B cell (primary cell): ENCODE measurements at regions not wholly inside any gene's neighbourhood (a gene's known extent, or its start where the extent isn't known, plus 50 kb on each side); places are given as distances from the start of the nearest gene placed in this dataset.

Source experiments
- ATAC-seq: fragments of 200-7000 bp; cut with Tn5 transposase; one replicate; pipeline ENCODE4 v1.10.0; 2021; ENCODE audit warnings: low read depth, mild to moderate bottlenecking, moderate number of reproducible peaks, moderate library complexity
- CTCF ChIA-PET: fragments of 350-600 bp; sonication (Branson Sonifier 250); formaldehyde crosslinking; loops from one replicate; lab custom pipeline; 2021; ENCODE audit warnings: antibody characterized with exemption, inconsistent platforms; lab: Charles Lee
- POLR2A ChIA-PET: fragments of 350-600 bp; sonication (Branson Sonifier 250); formaldehyde crosslinking; loops from one replicate; lab custom pipeline; 2021; ENCODE audit warnings: antibody characterized with exemption; lab: Charles Lee
- DNase-seq: peaks from one replicate; pipeline ENCODE4 v3.0.0; 2013
- H2AFZ ChIP-seq: 2 replicates; pipeline ENCODE4 v1.6.1; 2012; ENCODE audit warnings: mild to moderate bottlenecking, low read depth, low read length; ENCODE audit not compliant: insufficient read depth, poor library complexity, severe bottlenecking
- H3K27ac ChIP-seq, 2 donors: 1 replicate in 1 of 2; 2 replicates in 1 of 2; pipeline ENCODE4 v1.5.1; 2012 to 2013; ENCODE audit warnings: low read length in 2 of 2, mild to moderate bottlenecking in 2 of 2, moderate library complexity in 1 of 2
- H3K27me3 ChIP-seq, 4 experiments: fragments of 200-600 bp in 1 of 4; sonication (generic) in 1 of 4; replicated peaks in 1 of 4; 1 replicate in 2 of 4; 2 replicates in 2 of 4; pipeline versions ENCODE4 v1.6.1 to v1.7.0; 2013 to 2016; ENCODE audit warnings: low read length in 3 of 4, mild to moderate bottlenecking in 2 of 4, mixed read lengths in 1 of 4, moderate library complexity in 1 of 4; ENCODE audit not compliant: insufficient read depth in 4 of 4, control insufficient read depth in 3 of 4; ENCODE audit errors: control extremely low read depth in 1 of 4
- H3K36me3 ChIP-seq, 2 experiments: replicated peaks in 1 of 2; 1 replicate in 1 of 2; 2 replicates in 1 of 2; pipeline versions ENCODE4 v1.6.1 to v1.7.1; 2013; ENCODE audit warnings: low read length in 1 of 2; ENCODE audit not compliant: insufficient read depth in 2 of 2, control insufficient read depth in 1 of 2; ENCODE audit errors: control extremely low read depth in 1 of 2, extremely low read depth in 1 of 2
- H3K4me1 ChIP-seq, 2 donors: fragments of 200-600 bp in 1 of 2; sonication (generic) in 1 of 2; 1 replicate in 1 of 2; 2 replicates in 1 of 2; pipeline versions ENCODE4 v1.5.1 to v1.6.1; 2013 to 2017; ENCODE audit warnings: low read length in 2 of 2; ENCODE audit not compliant: control insufficient read depth in 2 of 2, insufficient read depth in 2 of 2
- H3K4me2 ChIP-seq: replicated peaks from 2 replicates; pipeline ENCODE3; 2012; ENCODE audit warnings: mild to moderate bottlenecking, low read depth, low read length; ENCODE audit not compliant: poor library complexity, severe bottlenecking
- H3K4me3 ChIP-seq, 5 experiments: fragments of 200-600 bp in 1 of 5; sonication (generic) in 1 of 5; 1 replicate in 3 of 5; 2 replicates in 2 of 5; pipeline versions ENCODE4 v1.5.1 to v1.7.0; 2011 to 2016; ENCODE audit warnings: low read length in 4 of 5, mild to moderate bottlenecking in 4 of 5, low read depth in 2 of 5, control low read depth in 1 of 5, moderate library complexity in 1 of 5; ENCODE audit not compliant: insufficient read depth in 1 of 5; ENCODE audit errors: control extremely low read depth in 1 of 5, extremely low read depth in 1 of 5
- H3K79me2 ChIP-seq: fragments of 200-600 bp; sonication (generic); one replicate; pipeline ENCODE4 v1.6.0; 2016; ENCODE audit warnings: low read length; ENCODE audit not compliant: control insufficient read depth, insufficient read depth
- H3K9ac ChIP-seq: fragments of 200-600 bp; sonication (generic); 2 replicates; pipeline ENCODE4 v1.6.1; 2017; ENCODE audit warnings: mild to moderate bottlenecking, low read length, moderate library complexity
- H3K9me3 ChIP-seq, 3 donors: one replicate each; pipeline versions ENCODE4 v1.6.1 to v1.7.1; 2013; ENCODE audit warnings: low read length in 2 of 3; ENCODE audit not compliant: control insufficient read depth in 2 of 3, insufficient read depth in 1 of 3; ENCODE audit errors: control extremely low read depth in 1 of 3
- H4K20me1 ChIP-seq: 2 replicates; pipeline ENCODE4 v1.6.0; 2012; ENCODE audit warnings: mild to moderate bottlenecking, low read length; ENCODE audit not compliant: insufficient read depth, control insufficient read depth, poor library complexity, severe bottlenecking
- H3K27ac Mint-ChIP-seq: one replicate; pipeline ENCODE4 v1.8.0; 2021; ENCODE audit warnings: mixed read lengths
- H3K27me3 Mint-ChIP-seq: one replicate; pipeline ENCODE4 v1.8.0; 2021; ENCODE audit warnings: mixed read lengths
- H3K4me1 Mint-ChIP-seq: one replicate; pipeline ENCODE4 v1.8.0; 2021; ENCODE audit warnings: mixed read lengths
- H3K4me3 Mint-ChIP-seq: one replicate; pipeline ENCODE4 v1.8.0; 2021; ENCODE audit warnings: mixed read lengths
- H3K9me3 Mint-ChIP-seq: one replicate; pipeline ENCODE4 v1.8.0; 2022; ENCODE audit warnings: mixed read lengths; ENCODE audit not compliant: insufficient read depth
- EZH2 ChIP-seq: IDR thresholded peaks from 2 replicates; pipeline ENCODE4 v1.6.1; 2012; ENCODE audit warnings: borderline replicate concordance, low read depth, mild to moderate bottlenecking, moderate library complexity, low read length; ENCODE audit not compliant: insufficient read depth, poor library complexity, severe bottlenecking
- WGBS: methylation state at CpG from one replicate; pipeline ENCODE4 v1.1.5; 2013; ENCODE audit warnings: missing lambda C conversion rate; ENCODE audit not compliant: insufficient coverage; 5-methylcytosine and 5-hydroxymethylcytosine counted together
- intact Hi-C: fragments of 100-400 bp; cut with micrococcal nuclease; formaldehyde crosslinking; loops from one replicate; pipeline ENCODE4 v1.10.0; 2022
- TF ChIP-seq, protein P1 (sequence below): fragments of 200-600 bp; IDR thresholded peaks from one replicate; pipeline ENCODE4 v1.8.0; 2022; ENCODE audit warnings: antibody characterized with exemption, mild to moderate bottlenecking

DNA sequence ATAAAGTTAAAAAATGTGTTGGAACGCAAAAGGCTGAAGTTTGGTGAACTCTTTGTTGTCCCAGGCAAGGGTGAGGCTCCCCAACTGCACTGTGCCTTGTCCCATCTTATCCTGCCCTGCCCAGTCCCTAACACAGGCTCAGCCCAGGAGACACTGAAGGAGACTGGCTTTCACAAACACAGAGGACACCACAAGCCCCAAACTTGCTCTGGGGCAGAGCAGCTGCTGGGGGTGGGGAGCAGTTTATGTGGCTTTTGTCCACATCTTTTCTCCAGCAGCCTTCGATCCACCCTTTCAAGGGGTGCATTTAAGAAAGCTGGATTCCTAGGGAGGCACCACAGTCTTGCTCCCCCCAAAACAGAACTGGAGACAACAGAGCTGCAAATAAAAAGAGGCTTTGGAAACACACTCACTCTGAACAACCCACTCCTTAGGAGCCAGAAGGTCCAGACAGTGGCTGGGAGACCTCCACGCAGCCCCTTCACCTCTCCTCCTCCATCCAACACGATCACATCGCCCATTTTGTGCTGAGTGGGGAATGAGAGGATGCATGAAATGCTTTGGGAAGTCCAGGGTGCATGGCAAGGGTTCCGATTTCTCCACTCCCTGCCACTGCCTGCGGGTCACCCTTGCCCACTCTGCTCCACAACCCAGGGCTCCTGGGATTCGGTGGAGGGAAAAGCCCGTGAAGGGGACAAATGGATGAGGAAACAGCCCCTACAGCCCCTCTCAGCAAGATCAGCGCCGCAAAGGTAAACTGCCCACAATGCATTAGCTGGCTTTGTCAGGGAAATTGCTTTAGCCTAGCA lies 260.5 kb upstream of the TLE3 start:
- no peaks in the 10 kb centered on the region for H4K20me1 ChIP-seq
- Mint-ChIP-seq H3K4me1 (peaks cover 3% of the 10 kb centered on the region), H3K27me3 (peaks cover 3% of the 10 kb centered on the region), H3K9me3 (no peaks in the 10 kb centered on the region), H3K27ac (no peak overlapping the region), H3K4me3 (no peak overlapping the region)
- H2AFZ ChIP-seq, result no peak overlapping the region
- no peak overlapping the region for H3K4me3 ChIP-seq
- no peak overlapping the region for H3K27ac ChIP-seq
- no peak overlapping the region for H3K4me2 ChIP-seq
- intact Hi-C loops, result no loop called here
- peaks cover 0 to 8% of the 10 kb centered on the region in 2 donors for H3K4me1 ChIP-seq
- ATAC-seq, result no peak
- H3K9me3 ChIP-seq, result peaks cover 0 to 3% (median 0%) of the 10 kb centered on the region in 3 donors
- no peak overlapping the region for H3K9ac ChIP-seq
- no peaks in the 10 kb centered on the region for H3K79me2 ChIP-seq
- no peak for TF ChIP-seq EZH2
- TF ChIP-seq, protein P1, sequence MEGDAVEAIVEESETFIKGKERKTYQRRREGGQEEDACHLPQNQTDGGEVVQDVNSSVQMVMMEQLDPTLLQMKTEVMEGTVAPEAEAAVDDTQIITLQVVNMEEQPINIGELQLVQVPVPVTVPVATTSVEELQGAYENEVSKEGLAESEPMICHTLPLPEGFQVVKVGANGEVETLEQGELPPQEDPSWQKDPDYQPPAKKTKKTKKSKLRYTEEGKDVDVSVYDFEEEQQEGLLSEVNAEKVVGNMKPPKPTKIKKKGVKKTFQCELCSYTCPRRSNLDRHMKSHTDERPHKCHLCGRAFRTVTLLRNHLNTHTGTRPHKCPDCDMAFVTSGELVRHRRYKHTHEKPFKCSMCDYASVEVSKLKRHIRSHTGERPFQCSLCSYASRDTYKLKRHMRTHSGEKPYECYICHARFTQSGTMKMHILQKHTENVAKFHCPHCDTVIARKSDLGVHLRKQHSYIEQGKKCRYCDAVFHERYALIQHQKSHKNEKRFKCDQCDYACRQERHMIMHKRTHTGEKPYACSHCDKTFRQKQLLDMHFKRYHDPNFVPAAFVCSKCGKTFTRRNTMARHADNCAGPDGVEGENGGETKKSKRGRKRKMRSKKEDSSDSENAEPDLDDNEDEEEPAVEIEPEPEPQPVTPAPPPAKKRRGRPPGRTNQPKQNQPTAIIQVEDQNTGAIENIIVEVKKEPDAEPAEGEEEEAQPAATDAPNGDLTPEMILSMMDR, result no peak
- no peak for DNase-seq
- 100% methylated on average over 1 of the region's 11 CpGs for WGBS
- CTCF ChIA-PET, result no interaction called here
- H3K36me3 ChIP-seq, result no peaks in the 10 kb centered on the region
- peaks cover 0 to 3% (median 0%) of the 10 kb centered on the region in 4 experiments for H3K27me3 ChIP-seq
- POLR2A ChIA-PET, result no interaction called here

DNA sequence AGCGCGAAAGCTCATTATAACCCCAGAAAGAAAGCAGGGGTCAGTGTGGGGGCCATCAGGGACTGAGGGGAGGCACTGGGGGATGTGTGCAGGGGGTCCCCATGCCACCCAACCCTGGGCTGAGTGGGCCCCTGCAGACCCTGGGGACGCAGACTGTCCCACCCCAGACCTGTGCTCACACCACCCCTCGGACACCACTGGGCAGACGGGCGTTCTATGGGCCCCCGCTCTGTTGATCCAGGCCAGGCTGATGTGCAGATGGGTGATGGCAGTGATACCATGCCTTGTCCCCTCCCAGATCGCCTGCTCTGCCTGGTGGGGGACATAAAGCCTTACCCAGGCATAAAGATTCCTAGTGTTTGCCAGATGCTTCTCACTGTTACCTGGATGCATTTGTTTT lies 259.7 kb upstream of the TLE3 start:
- H3K9ac ChIP-seq, result no peak overlapping the region
- peaks cover 0 to under 1% of the 10 kb centered on the region in 2 donors for H3K4me1 ChIP-seq
- ATAC-seq (no peak), DNase-seq (no peak)
- H3K79me2 ChIP-seq, result no peaks in the 10 kb centered on the region
- TF ChIP-seq EZH2, result no peak
- TF ChIP-seq, protein P1, result no peak
- ChIA-PET POLR2A (interaction anchor here (0.6 kb wide), 1 partner anchor 113 kb away, joined by 3 read pairs; no protein-coding TSS in a partner anchor), CTCF (no interaction called here)
- no peak overlapping the region for H3K4me3 Mint-ChIP-seq
- H3K4me3 ChIP-seq, result no peak overlapping the region
- peaks cover 0 to 3% (median 0%) of the 10 kb centered on the region in 3 donors for H3K9me3 ChIP-seq
- H2AFZ ChIP-seq, result no peak overlapping the region
- H3K9me3 Mint-ChIP-seq, result no peaks in the 10 kb centered on the region
- WGBS, result 98% methylated on average over 6 of the region's 8 CpGs
- H3K27me3 Mint-ChIP-seq, result peaks cover 3% of the 10 kb centered on the region
- no peak overlapping the region for H3K27ac Mint-ChIP-seq
- no peaks in the 10 kb centered on the region for H3K4me1 Mint-ChIP-seq
- H3K27me3 ChIP-seq, result peaks cover 0 to 3% (median 0%) of the 10 kb centered on the region in 4 experiments
- no peaks in the 10 kb centered on the region for H4K20me1 ChIP-seq
- no peak overlapping the region for H3K4me2 ChIP-seq
- intact Hi-C loops, result no loop called here
- no peaks in the 10 kb centered on the region for H3K36me3 ChIP-seq
- no peak overlapping the region for H3K27ac ChIP-seq
